ENCODE measurements at regions not wholly inside any gene's neighbourhood (a gene's known extent, or its start where the extent isn't known, plus 50 kb on each side); places are given as distances from the start of the nearest gene placed in this dataset.

GRCh38 chr14:99047441-99048031 is 224.5 kb downstream of the BCL11B start:
- no peak for TF ChIP-seq SPEN (CRISPR knock-in tag; IDR thresholded peaks at IDR 0.05; ENCODE audit: low read depth)
- TF ChIP-seq ZNF205 (CRISPR knock-in tag; IDR thresholded peaks at IDR 0.05): no peak
- TF ChIP-seq FOXO4 (CRISPR knock-in tag; conservative IDR thresholded peaks at IDR 0.05): no peak
- no peak for TF ChIP-seq SMAD1 (CRISPR knock-in tag; IDR thresholded peaks at IDR 0.05; ENCODE audit: borderline replicate concordance, low read depth)
- no peak for TF ChIP-seq GPBP1L1 (CRISPR knock-in tag; IDR thresholded peaks at IDR 0.05)
- no peak for TF ChIP-seq NR2F6 (IDR thresholded peaks at IDR 0.05)
- TF ChIP-seq NR2F6 (CRISPR knock-in tag; IDR thresholded peaks at IDR 0.05): no peak
- TF ChIP-seq HMG20A (CRISPR knock-in tag; IDR thresholded peaks at IDR 0.05; ENCODE audit: borderline replicate concordance): no peak
- TF ChIP-seq RFX3 (CRISPR knock-in tag; IDR thresholded peaks at IDR 0.05): no peak
- TF ChIP-seq ZSCAN25 (CRISPR knock-in tag; IDR thresholded peaks at IDR 0.05): no peak
- TF ChIP-seq KDM5A (IDR thresholded peaks at IDR 0.05; ENCODE audit: borderline replicate concordance, low read length): no peak
- 42% methylated on average over 14 of the region's 14 CpGs for WGBS (ENCODE audit: low lambda C conversion rate)
- ChIA-PET CTCF (ENCODE audit: low intra/inter-chr PET ratio, low total read pairs) (no interaction called here), POLR2A (no interaction called here)
- no peaks in the 10 kb centered on the region for H4K20me1 ChIP-seq (ENCODE audit: insufficient read depth, low read length)
- no TSS peak for BruUV-seq (replicated peaks)
- ATAC-seq (no peak), DNase-seq (ENCODE audit: low spot score) (no peak), FAIRE-seq (no peak)
- H3K9ac ChIP-seq (ENCODE audit: insufficient read depth, low read depth, low read length): no peak overlapping the region
- intact Hi-C loops (cut with micrococcal nuclease; ENCODE audit: unreplicated experiment) (no loop called here), in situ Hi-C loops (cut with HindIII; ENCODE audit: extremely low pct_ligation_motif_present, low pct_unique_long_range_greater_than_20kb) (no loop called here)
- H2AFZ ChIP-seq (ENCODE audit: low read length): no peak overlapping the region
- H3K4me1 ChIP-seq (ENCODE audit: insufficient read depth, low read length): no peaks in the 10 kb centered on the region
- H3K4me2 ChIP-seq (ENCODE audit: low read depth, low read length): no peak overlapping the region
- no peaks in the 10 kb centered on the region for H3K9me3 ChIP-seq (ENCODE audit: low read length)
- H3K27ac ChIP-seq (ENCODE audit: extremely low read length, insufficient read depth, low read length): no peak overlapping the region
- H3K4me3 ChIP-seq (replicated peaks in 1 of 3; ENCODE audit: insufficient read depth in 1 of 3, low read depth in 2 of 3, low read length in 3 of 3): no peak overlapping the region
- H3K27me3 ChIP-seq (ENCODE audit: control insufficient read depth in 1 of 2, insufficient read depth in 2 of 2, low read length in 2 of 2): peaks cover 0 to 14% of the 10 kb centered on the region in 2 experiments; a peak in 2 of 5 replicates
- no peaks in the 10 kb centered on the region for H3K36me3 ChIP-seq (replicated peaks in 1 of 2; ENCODE audit: control insufficient read depth in 1 of 2, insufficient read depth in 2 of 2, low read length in 2 of 2)
- H3K79me2 ChIP-seq (ENCODE audit: insufficient read depth, low read length): no peaks in the 10 kb centered on the region

All from HepG2 (cell line).